ENCODE measurements at regions not wholly inside any gene's neighbourhood (a gene's known extent, or its start where the extent isn't known, plus 50 kb on each side); places are given as distances from the start of the nearest gene placed in this dataset.

- no peak for TF ChIP-seq EZH2phosphoT487 (IDR thresholded peaks at IDR 0.05; ENCODE audit: insufficient read depth, low read depth)
- TF ChIP-seq EZH2 (IDR thresholded peaks at IDR 0.05; ENCODE audit: insufficient read depth, poor library complexity, severe bottlenecking) = no peak
Observed at GRCh38 chr20:17828598-17829144, 128.9 kb downstream of the BANF2 start.
